ENCODE measurements at regions not wholly inside any gene's neighbourhood (a gene's known extent, or its start where the extent isn't known, plus 50 kb on each side); places are given as distances from the start of the nearest gene placed in this dataset.

GRCh38 chr6:22666021-22666420 lies 96.7 kb downstream of the HDGFL1 start:
- no peak overlapping the region for H3K27ac ChIP-seq
- POLR2A ChIA-PET (ENCODE audit: low non-redundant PET) = no interaction called here
- no peak for TF ChIP-seq CTCF (conservative IDR thresholded peaks at IDR 0.05; ENCODE audit: low read depth)
- CTCF ChIA-PET = no interaction called here
- DNase-seq (ENCODE audit: low spot score) = no peak

GRCh38 chr6:22666586-22666985 lies 97.2 kb downstream of the HDGFL1 start:
- ChIA-PET POLR2A (ENCODE audit: low non-redundant PET) (no interaction called here), CTCF (no interaction called here)
- TF ChIP-seq CTCF (conservative IDR thresholded peaks at IDR 0.05; ENCODE audit: low read depth) = no peak
- DNase-seq (ENCODE audit: low spot score) = no peak
- H3K27ac ChIP-seq = no peak overlapping the region

- H3K27ac ChIP-seq = no peak overlapping the region
- ChIA-PET CTCF (no interaction called here), POLR2A (ENCODE audit: low non-redundant PET) (no interaction called here)
- DNase-seq (ENCODE audit: low spot score) = no peak
- TF ChIP-seq CTCF (conservative IDR thresholded peaks at IDR 0.05; ENCODE audit: low read depth) = no peak
Observed at GRCh38 chr6:22667855-22668254, 98.5 kb downstream of the HDGFL1 start.

GRCh38 chr6:22668307-22668706 lies 98.9 kb downstream of the HDGFL1 start:
- CTCF ChIA-PET = no interaction called here
- POLR2A ChIA-PET (ENCODE audit: low non-redundant PET) = no interaction called here
- no peak for TF ChIP-seq CTCF (conservative IDR thresholded peaks at IDR 0.05; ENCODE audit: low read depth)

GRCh38 chr6:22668717-22669116 lies 99.4 kb downstream of the HDGFL1 start:
- CTCF ChIA-PET = no interaction called here
- DNase-seq (ENCODE audit: low spot score) = no peak
- POLR2A ChIA-PET (ENCODE audit: low non-redundant PET) = no interaction called here
- no peak for TF ChIP-seq CTCF (conservative IDR thresholded peaks at IDR 0.05; ENCODE audit: low read depth)
- H3K27ac ChIP-seq = no peak overlapping the region

More at GRCh38 chr6:22668307-22668706, 98.9 kb downstream of the HDGFL1 start:
- H3K27ac ChIP-seq = no peak overlapping the region
- no peak for DNase-seq (ENCODE audit: low spot score)

GRCh38 chr6:22670605-22671004 lies 101.2 kb downstream of the HDGFL1 start:
- no peak for DNase-seq (ENCODE audit: low spot score)
- no peak for TF ChIP-seq CTCF (conservative IDR thresholded peaks at IDR 0.05; ENCODE audit: low read depth)
- CTCF ChIA-PET = no interaction called here
- no peak overlapping the region for H3K27ac ChIP-seq
- POLR2A ChIA-PET (ENCODE audit: low non-redundant PET) = no interaction called here

- TF ChIP-seq CTCF (conservative IDR thresholded peaks at IDR 0.05; ENCODE audit: low read depth) = no peak
- ChIA-PET CTCF (no interaction called here), POLR2A (ENCODE audit: low non-redundant PET) (no interaction called here)
- DNase-seq (ENCODE audit: low spot score) = no peak
- H3K27ac ChIP-seq = no peak overlapping the region
Observed at GRCh38 chr6:22673474-22673873, 104.1 kb downstream of the HDGFL1 start.
